Lower lobe of right lung (tissue), 2 donors: ENCODE measurements at regions not wholly inside any gene's neighbourhood (a gene's known extent, or its start where the extent isn't known, plus 50 kb on each side); places are given as distances from the start of the nearest gene placed in this dataset.

Experiments used
- ATAC-seq, 2 donors: fragments of 200-7000 bp; cut with Tn5 transposase; one replicate each; pipeline ENCODE4 v1.9.1; 2020 to 2022; ENCODE audit warnings: mild to moderate bottlenecking in 2 of 2, moderate library complexity in 2 of 2
- DNase-seq: peaks from one replicate; pipeline ENCODE4 v3.0.0-alpha.2; 2020
- H3K27ac ChIP-seq: fragments of 200-600 bp; one replicate; pipeline ENCODE4 v1.8.0; 2022
- H3K27me3 ChIP-seq: fragments of 200-600 bp; one replicate; pipeline ENCODE4 v1.8.0; 2022; ENCODE audit warnings: low read depth
- H3K36me3 ChIP-seq: fragments of 200-600 bp; one replicate; pipeline ENCODE4 v1.8.0; 2022; ENCODE audit warnings: mild to moderate bottlenecking
- H3K4me1 ChIP-seq: fragments of 200-600 bp; one replicate; pipeline ENCODE4 v1.8.0; 2022
- H3K4me3 ChIP-seq: fragments of 200-600 bp; one replicate; pipeline ENCODE4 v1.8.0; 2022; ENCODE audit warnings: mild to moderate bottlenecking
- H3K9me3 ChIP-seq: fragments of 200-600 bp; one replicate; pipeline ENCODE4 v1.8.0; 2022
- intact Hi-C: fragments of 100-400 bp; cut with DNase I; formaldehyde crosslinking; loops from one replicate; pipeline ENCODE4 v1.11.0; 2022
- TF ChIP-seq, protein P1 (sequence below): fragments of 200-600 bp; IDR thresholded peaks from one replicate; pipeline ENCODE4 v1.8.0; 2022; ENCODE audit warnings: antibody characterized with exemption, mild to moderate bottlenecking
- donor health status: DM: no; HTN: yes; CAD: no; lungs with severe emphysema.

DNA sequence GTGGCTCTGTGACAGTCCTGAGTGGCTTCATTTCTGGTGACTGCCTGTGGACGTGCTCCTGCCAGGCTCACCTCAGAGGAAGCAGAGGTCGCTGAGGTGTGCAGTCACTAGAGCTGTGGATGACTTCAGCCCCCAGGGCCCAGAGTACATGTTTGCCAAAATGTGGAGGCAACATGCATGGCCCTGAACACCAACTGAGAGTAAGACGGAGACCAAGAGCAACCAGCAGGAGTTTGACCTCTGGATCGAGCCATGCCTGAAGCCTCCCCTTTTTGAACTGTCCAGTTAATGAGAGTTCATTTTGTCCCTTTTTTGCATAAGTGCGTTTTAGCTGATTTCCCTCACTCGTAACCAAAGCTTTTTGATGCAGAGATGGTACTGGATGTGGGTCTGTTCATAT lies 184.9 kb downstream of the RTP5 start:
- ATAC-seq: no peak
- DNase-seq: no peak
- intact Hi-C loops: no loop called here

DNA sequence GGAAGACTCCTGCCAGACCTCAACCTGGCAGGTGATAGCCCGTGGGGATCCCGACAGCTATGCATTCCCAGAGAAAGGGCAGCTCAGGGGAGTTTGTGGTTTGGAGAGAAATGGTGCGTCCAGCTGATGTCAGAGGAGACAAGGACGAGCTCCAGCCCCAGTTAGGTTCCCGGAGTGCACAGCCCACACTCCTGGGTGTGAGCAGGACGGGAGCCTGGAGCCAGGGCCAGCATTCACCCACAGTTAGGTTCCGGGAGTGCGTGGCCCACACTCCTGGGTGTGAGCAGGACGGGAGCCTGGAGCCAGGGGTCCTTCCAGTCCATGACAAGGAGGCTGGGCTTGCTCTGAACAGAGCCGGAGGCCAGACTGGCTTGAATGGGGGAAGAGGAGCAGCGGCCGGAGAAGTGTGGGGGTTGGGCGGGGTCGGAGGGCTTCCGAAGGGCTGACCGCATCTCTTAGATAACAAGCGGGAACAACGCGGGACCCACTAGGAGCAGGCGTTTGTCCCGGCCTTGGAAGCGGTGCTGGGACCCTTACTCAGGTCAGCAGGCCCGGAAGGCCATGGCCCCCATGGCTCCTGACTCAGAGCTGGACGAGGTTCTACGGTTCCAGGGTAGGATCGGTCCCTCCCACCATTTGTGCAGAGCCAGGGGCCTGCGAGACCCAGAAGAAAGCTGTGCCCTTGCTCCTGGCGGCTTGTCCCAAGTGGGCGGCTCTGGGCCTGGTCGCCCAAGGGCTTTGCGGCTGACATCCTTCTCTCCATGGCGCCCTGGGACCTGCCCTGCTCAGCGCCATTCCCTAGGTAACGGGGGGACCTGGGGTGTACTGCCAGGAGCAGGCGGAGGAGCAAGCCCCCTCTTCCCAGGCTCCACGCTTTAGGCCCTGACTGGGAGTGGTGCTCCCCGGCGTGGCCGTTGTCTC lies 185.6 kb downstream of the RTP5 start:
- Histone ChIP-seq H3K9me3 (peaks cover 1% of the 10 kb centered on the region), H3K36me3 (no peaks in the 10 kb centered on the region), H3K4me1 (no peaks in the 10 kb centered on the region), H3K27ac (no peak overlapping the region), H3K27me3 (peaks cover 29% of the 10 kb centered on the region), H3K4me3 (no peak overlapping the region)
- intact Hi-C loops: no loop called here
- TF ChIP-seq, protein P1, sequence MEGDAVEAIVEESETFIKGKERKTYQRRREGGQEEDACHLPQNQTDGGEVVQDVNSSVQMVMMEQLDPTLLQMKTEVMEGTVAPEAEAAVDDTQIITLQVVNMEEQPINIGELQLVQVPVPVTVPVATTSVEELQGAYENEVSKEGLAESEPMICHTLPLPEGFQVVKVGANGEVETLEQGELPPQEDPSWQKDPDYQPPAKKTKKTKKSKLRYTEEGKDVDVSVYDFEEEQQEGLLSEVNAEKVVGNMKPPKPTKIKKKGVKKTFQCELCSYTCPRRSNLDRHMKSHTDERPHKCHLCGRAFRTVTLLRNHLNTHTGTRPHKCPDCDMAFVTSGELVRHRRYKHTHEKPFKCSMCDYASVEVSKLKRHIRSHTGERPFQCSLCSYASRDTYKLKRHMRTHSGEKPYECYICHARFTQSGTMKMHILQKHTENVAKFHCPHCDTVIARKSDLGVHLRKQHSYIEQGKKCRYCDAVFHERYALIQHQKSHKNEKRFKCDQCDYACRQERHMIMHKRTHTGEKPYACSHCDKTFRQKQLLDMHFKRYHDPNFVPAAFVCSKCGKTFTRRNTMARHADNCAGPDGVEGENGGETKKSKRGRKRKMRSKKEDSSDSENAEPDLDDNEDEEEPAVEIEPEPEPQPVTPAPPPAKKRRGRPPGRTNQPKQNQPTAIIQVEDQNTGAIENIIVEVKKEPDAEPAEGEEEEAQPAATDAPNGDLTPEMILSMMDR: no peak
- ATAC-seq: no peak
- DNase-seq: no peak

More for the DNA sequence above, 184.9 kb downstream of the RTP5 start:
- no peak overlapping the region for H3K27ac ChIP-seq
- H3K4me3 ChIP-seq: no peak overlapping the region
- no peaks in the 10 kb centered on the region for H3K36me3 ChIP-seq
- TF ChIP-seq, protein P1: no peak
- H3K27me3 ChIP-seq: peaks cover 29% of the 10 kb centered on the region
- no peaks in the 10 kb centered on the region for H3K4me1 ChIP-seq
- no peaks in the 10 kb centered on the region for H3K9me3 ChIP-seq

DNA sequence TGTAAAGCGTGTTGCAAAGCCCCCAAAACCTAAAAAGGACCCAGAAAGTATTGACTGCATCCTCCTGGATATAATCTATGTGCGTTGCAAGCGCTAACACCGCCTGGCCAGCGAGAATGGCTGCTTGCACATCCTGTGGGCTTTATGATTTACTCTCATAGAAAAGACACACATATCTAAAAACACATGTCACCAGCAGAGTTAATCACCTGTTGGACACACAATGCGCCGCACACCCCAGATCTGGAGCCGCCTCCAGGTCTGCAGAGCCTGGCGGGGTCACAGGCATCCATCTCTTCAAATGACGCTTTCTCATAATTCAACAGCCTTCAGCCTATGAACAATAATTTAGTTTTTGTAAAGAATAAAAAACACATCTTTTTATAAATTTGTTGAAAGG lies 186.5 kb downstream of the RTP5 start:
- Histone ChIP-seq H3K4me1 (no peaks in the 10 kb centered on the region), H3K9me3 (peaks cover 7% of the 10 kb centered on the region), H3K36me3 (no peaks in the 10 kb centered on the region), H3K4me3 (no peak overlapping the region), H3K27ac (no peak overlapping the region), H3K27me3 (peaks cover 29% of the 10 kb centered on the region)
- TF ChIP-seq, protein P1: no peak
- DNase-seq (no peak), ATAC-seq (no peak)
- intact Hi-C loops: no loop called here

DNA sequence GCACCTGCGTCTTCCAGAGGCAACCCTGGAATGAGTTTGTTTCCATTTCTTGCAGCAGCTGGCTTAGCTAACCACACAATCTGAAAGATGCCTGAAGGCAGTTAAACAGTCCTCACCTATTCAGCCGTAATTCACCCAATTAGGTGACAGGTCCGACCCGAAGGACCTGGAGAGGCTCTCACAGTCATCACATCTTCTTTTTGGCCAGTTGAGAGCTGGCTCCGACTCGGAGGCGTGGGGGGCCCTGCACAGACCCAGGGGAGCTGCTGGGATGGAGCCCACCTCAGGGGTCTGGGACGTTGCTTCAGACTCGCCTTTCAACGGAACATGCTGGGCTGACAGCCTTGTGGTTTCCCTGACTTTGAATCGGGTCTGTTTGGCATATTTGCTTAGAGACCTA lies 187.3 kb downstream of the RTP5 start:
- no peaks in the 10 kb centered on the region for H3K4me1 ChIP-seq
- intact Hi-C loops: no loop called here
- DNase-seq (no peak), ATAC-seq (no peak)
- H3K4me3 ChIP-seq: no peak overlapping the region
- TF ChIP-seq, protein P1: no peak
- peaks cover 7% of the 10 kb centered on the region for H3K9me3 ChIP-seq
- peaks cover 29% of the 10 kb centered on the region for H3K27me3 ChIP-seq
- H3K36me3 ChIP-seq: no peaks in the 10 kb centered on the region
- no peak overlapping the region for H3K27ac ChIP-seq

DNA sequence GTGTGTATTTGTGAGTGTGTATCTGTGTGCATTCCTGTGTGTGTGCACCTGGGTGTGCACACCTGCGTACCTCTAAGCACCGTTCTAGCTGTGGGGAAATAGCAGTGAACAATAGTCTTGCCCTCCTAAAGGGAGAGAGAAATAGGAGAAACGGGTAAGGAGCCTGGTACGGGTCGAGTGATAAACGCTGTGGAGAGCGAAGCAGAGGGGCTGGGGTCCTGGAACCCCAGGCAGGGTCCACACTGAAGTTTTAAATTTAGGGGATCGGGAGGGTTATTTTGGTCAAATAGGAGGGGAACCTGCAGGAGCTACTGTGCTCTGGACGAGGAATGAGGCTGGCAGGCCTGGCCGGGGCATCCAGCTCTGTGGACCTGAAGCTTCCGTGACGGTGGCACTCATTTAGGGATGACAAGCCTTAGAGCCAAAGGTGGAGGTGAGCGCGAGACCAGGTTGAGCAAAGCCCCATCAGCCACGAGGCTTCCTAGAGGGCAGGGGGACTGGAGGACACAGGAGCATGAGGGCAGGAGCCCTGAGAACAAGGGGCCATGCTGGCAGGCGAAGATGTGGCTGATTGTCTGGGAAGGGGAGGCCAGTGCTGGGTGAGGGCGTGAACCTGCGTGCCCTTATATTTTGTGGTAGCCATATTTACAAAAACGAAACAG lies 188.0 kb downstream of the RTP5 start:
- no peak for ATAC-seq
- peaks cover 7% of the 10 kb centered on the region for H3K9me3 ChIP-seq
- H3K27ac ChIP-seq: no peak overlapping the region
- H3K27me3 ChIP-seq: peaks cover 29% of the 10 kb centered on the region
- DNase-seq: no peak
- H3K36me3 ChIP-seq: no peaks in the 10 kb centered on the region
- H3K4me3 ChIP-seq: no peak overlapping the region
- TF ChIP-seq, protein P1: no peak
- intact Hi-C loops: no loop called here
- H3K4me1 ChIP-seq: no peaks in the 10 kb centered on the region
